HCT116 (cell line): ENCODE measurements at regions not wholly inside any gene's neighbourhood (a gene's known extent, or its start where the extent isn't known, plus 50 kb on each side); places are given as distances from the start of the nearest gene placed in this dataset.

Experiments
- ATAC-seq: fragments of 200-7000 bp; cut with Tn5 transposase; 2 replicates; pipeline ENCODE4 v1.9.1; 2020; ENCODE audit warnings: mild to moderate bottlenecking, moderate library complexity
- BruUV-seq: library from RNA; stranded (reverse); fragments of 400-500 nt; replicated peaks from 2 replicates; lab custom pipeline; 2021; lab: Mats Ljungman, UMichigan
- CTCF ChIA-PET: fragments of 300-600 bp; sonication (Branson Sonifier 250); formaldehyde crosslinking; loops from one replicate; lab custom pipeline; 2021; ENCODE audit warnings: antibody characterized with exemption; lab: Charles Lee
- POLR2A ChIA-PET: fragments of 300-600, 350-600 bp; sonication (Branson Sonifier 250); formaldehyde crosslinking; loops from one replicate; lab custom pipeline; 2021; ENCODE audit warnings: antibody characterized with exemption; lab: Charles Lee
- RAD21 ChIA-PET, 2 experiments: fragments of 300-600 bp; sonication (Branson Sonifier 250); formaldehyde crosslinking; loops; one replicate each; lab custom pipeline; 2023; ENCODE audit warnings: low total read pairs in 2 of 2; ENCODE audit not compliant: uncharacterized antibody in 2 of 2, unreplicated experiment in 2 of 2, low non-redundant PET in 1 of 2; lab: Charles Lee
- DNase-seq: peaks from one replicate; pipeline ENCODE4 v3.0.0-alpha.2; 2010; ENCODE audit warnings: low read depth, low spot score
- H2AFZ ChIP-seq: fragments of 200-600 bp; shearing (Covaris generic), sonication (generic); 2 replicates; pipeline ENCODE4 v1.6.1; 2017; ENCODE audit warnings: low read depth, mixed run types, mixed read lengths, antibody characterized with exemption, low read length; ENCODE audit not compliant: poor library complexity, severe bottlenecking
- H3K27ac ChIP-seq: 2 replicates; pipeline ENCODE4 v1.5.1; 2012; ENCODE audit warnings: low read depth, low read length
- H3K27me3 ChIP-seq: fragments of 200-600 bp; sonication (generic); 2 replicates; pipeline ENCODE4 v1.6.1; 2016; ENCODE audit warnings: mixed run types, low read length, mixed read lengths; ENCODE audit not compliant: insufficient read depth
- H3K36me3 ChIP-seq, 2 experiments: fragments of 200-500 bp in 1 of 2; fragments of 200-600 bp in 1 of 2; sonication (Bioruptor generic) in 1 of 2; sonication (generic) in 1 of 2; 2 replicates each; pipeline versions ENCODE4 v1.5.1 to v1.6.1; 2014 to 2016; ENCODE audit warnings: low read length in 2 of 2, inconsistent platforms in 1 of 2, mixed read lengths in 1 of 2, mixed run types in 1 of 2; ENCODE audit not compliant: insufficient read depth in 2 of 2, control insufficient read depth in 1 of 2
- H3K4me1 ChIP-seq, 2 experiments: fragments of 200-600 bp in 1 of 2; sonication (generic) in 1 of 2; 2 replicates each; pipeline versions ENCODE4 v1.5.1 to v1.6.1; 2012 to 2017; ENCODE audit warnings: low read length in 2 of 2, inconsistent platforms in 1 of 2, mild to moderate bottlenecking in 1 of 2, mixed read lengths in 1 of 2, mixed run types in 1 of 2, moderate library complexity in 1 of 2; ENCODE audit not compliant: insufficient read depth in 2 of 2, control insufficient read depth in 1 of 2
- H3K4me2 ChIP-seq: fragments of 200-600 bp; sonication (generic); 2 replicates; pipeline ENCODE4 v1.6.1; 2017; ENCODE audit warnings: mixed run types, low read length, mixed read lengths
- H3K4me3 ChIP-seq, 2 experiments: fragments of 200-600 bp in 1 of 2; sonication (generic) in 1 of 2; replicated peaks in 1 of 2; 2 replicates each; pipeline ENCODE4 v1.5.1; 2011 to 2016; ENCODE audit warnings: low read length in 2 of 2, control low read depth in 1 of 2, low read depth in 1 of 2, mild to moderate bottlenecking in 1 of 2, mixed read lengths in 1 of 2, mixed run types in 1 of 2
- H3K79me2 ChIP-seq: fragments of 200-600 bp; sonication (generic); 2 replicates; pipeline ENCODE4 v1.6.1; 2017; ENCODE audit warnings: mild to moderate bottlenecking, mixed run types, low read length, moderate library complexity, mixed read lengths; ENCODE audit not compliant: insufficient read depth
- H3K9ac ChIP-seq: fragments of 200-600 bp; sonication (generic); 2 replicates; pipeline ENCODE4 v1.6.1; 2016; ENCODE audit warnings: low read length, mixed read lengths
- H3K9me2 ChIP-seq: fragments of 200-600 bp; sonication (generic), shearing (Covaris generic); 2 replicates; pipeline ENCODE4 v1.6.1; 2017; ENCODE audit warnings: mixed run types, mild to moderate bottlenecking, moderate library complexity; ENCODE audit not compliant: insufficient read depth
- H3K9me3 ChIP-seq, 2 experiments: fragments of 200-500 bp in 1 of 2; fragments of 200-600 bp in 1 of 2; sonication (Bioruptor generic) in 1 of 2; sonication (generic) in 1 of 2; 2 replicates each; pipeline ENCODE4 v1.6.1; 2014 to 2017; ENCODE audit warnings: low read length in 2 of 2, mixed read lengths in 2 of 2, inconsistent platforms in 1 of 2, low read depth in 1 of 2, mild to moderate bottlenecking in 1 of 2, mixed run types in 1 of 2, moderate library complexity in 1 of 2; ENCODE audit not compliant: control insufficient read depth in 1 of 2, insufficient read depth in 1 of 2
- H4K20me1 ChIP-seq: fragments of 200-600 bp; sonication (generic), shearing (Covaris generic); 2 replicates; pipeline ENCODE4 v1.6.1; 2017; ENCODE audit warnings: mixed run types, mild to moderate bottlenecking, moderate library complexity; ENCODE audit not compliant: insufficient read depth
- CBX3 ChIP-seq: IDR thresholded peaks from 2 replicates; pipeline ENCODE4 v1.6.1; 2012; ENCODE audit warnings: low read depth
- CEBPB ChIP-seq: IDR thresholded peaks from 2 replicates; pipeline ENCODE4 v1.6.1; 2012; ENCODE audit warnings: low read depth
- EGR1 ChIP-seq: IDR thresholded peaks from 2 replicates; pipeline ENCODE4 v1.6.1; 2012; ENCODE audit warnings: low read depth
- ELF1 ChIP-seq: IDR thresholded peaks from 2 replicates; pipeline ENCODE4 v1.6.1; 2012; ENCODE audit warnings: low read depth, borderline replicate concordance
- EZH2 ChIP-seq: fragments of 200-600 bp; sonication (generic); IDR thresholded peaks from 2 replicates; pipeline ENCODE4 v1.6.1; 2017; ENCODE audit warnings: antibody characterized with exemption, mixed run types
- EZH2phosphoT487 ChIP-seq: fragments of 200-600 bp; IDR thresholded peaks from 2 replicates; pipeline ENCODE4 v1.6.1; 2018; ENCODE audit warnings: antibody characterized with exemption, borderline replicate concordance
- FOSL1 ChIP-seq: IDR thresholded peaks from 2 replicates; pipeline ENCODE4 v1.6.1; 2012; ENCODE audit warnings: low read depth
- JUND ChIP-seq: IDR thresholded peaks from 2 replicates; pipeline ENCODE4 v1.6.1; 2012
- POLR2AphosphoS5 ChIP-seq: IDR thresholded peaks from 2 replicates; pipeline ENCODE4 v1.6.1; 2011; ENCODE audit warnings: mild to moderate bottlenecking, low read depth, low read length, moderate library complexity
- RAD21 ChIP-seq: IDR thresholded peaks from 2 replicates; pipeline ENCODE4 v1.6.1; 2012; ENCODE audit warnings: low read depth, mild to moderate bottlenecking
- REST ChIP-seq: IDR thresholded peaks from 2 replicates; pipeline ENCODE4 v1.6.1; 2012; ENCODE audit warnings: low read depth
- SIN3A ChIP-seq: IDR thresholded peaks from 2 replicates; pipeline ENCODE4 v1.6.1; 2012; ENCODE audit warnings: low read depth
- SRF ChIP-seq: IDR thresholded peaks from 2 replicates; pipeline ENCODE4 v1.6.1; 2012; ENCODE audit warnings: low read depth
- YY1 ChIP-seq: IDR thresholded peaks from 2 replicates; pipeline ENCODE4 v1.6.1; 2011; ENCODE audit warnings: low read length, low read depth, moderate library complexity, mild to moderate bottlenecking; ENCODE audit not compliant: insufficient replicate concordance; ENCODE audit errors: extremely low read depth
- ZBTB33 ChIP-seq: IDR thresholded peaks from 2 replicates; pipeline ENCODE4 v1.6.1; 2011; ENCODE audit warnings: mild to moderate bottlenecking, low read length, moderate library complexity; ENCODE audit not compliant: insufficient replicate concordance; ENCODE audit errors: extremely low read depth
- ZFX ChIP-seq: fragments of 450-650 bp; IDR thresholded peaks from 2 replicates; pipeline ENCODE4 v1.6.1; 2017
- ZNF274 ChIP-seq: fragments of 200-500 bp; sonication (Bioruptor generic); IDR thresholded peaks from 2 replicates; pipeline ENCODE4 v1.6.1; 2014; ENCODE audit warnings: mild to moderate bottlenecking, low read depth, low read length, inconsistent platforms
- intact Hi-C: fragments of 100-400 bp; cut with micrococcal nuclease; formaldehyde crosslinking; loops from 2 replicates; pipeline ENCODE4 v1.10.0; 2022
- TF ChIP-seq, protein P1 (sequence below): IDR thresholded peaks from 2 replicates; pipeline ENCODE4 v1.6.1; 2012
- TF ChIP-seq, protein P2 (sequence below): IDR thresholded peaks from 2 replicates; pipeline ENCODE4 v1.6.1; 2012
- TF ChIP-seq, protein P3 (sequence below), 3 experiments: fragments of 200-600 bp in 1 of 3; sonication (generic) in 1 of 3; IDR thresholded peaks in 2 of 3; conservative IDR thresholded peaks in 1 of 3; 2 replicates each; pipeline ENCODE4 v1.5.1; 2012 to 2017; ENCODE audit warnings: low read depth in 2 of 3, low read length in 2 of 3, antibody characterized with exemption in 1 of 3, borderline replicate concordance in 1 of 3, control low read depth in 1 of 3, mild to moderate bottlenecking in 1 of 3, mixed read lengths in 1 of 3, mixed run types in 1 of 3, moderate library complexity in 1 of 3; ENCODE audit not compliant: insufficient read depth in 1 of 3

- TF ChIP-seq, protein P1, sequence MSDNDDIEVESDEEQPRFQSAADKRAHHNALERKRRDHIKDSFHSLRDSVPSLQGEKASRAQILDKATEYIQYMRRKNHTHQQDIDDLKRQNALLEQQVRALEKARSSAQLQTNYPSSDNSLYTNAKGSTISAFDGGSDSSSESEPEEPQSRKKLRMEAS = no peak
- TF ChIP-seq SIN3A = no peak
- no peak for TF ChIP-seq JUND
- TF ChIP-seq, protein P2, sequence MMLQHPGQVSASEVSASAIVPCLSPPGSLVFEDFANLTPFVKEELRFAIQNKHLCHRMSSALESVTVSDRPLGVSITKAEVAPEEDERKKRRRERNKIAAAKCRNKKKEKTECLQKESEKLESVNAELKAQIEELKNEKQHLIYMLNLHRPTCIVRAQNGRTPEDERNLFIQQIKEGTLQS = no peak
- no peak for TF ChIP-seq FOSL1
- TF ChIP-seq CBX3 = no peak
- TF ChIP-seq ELF1 = no peak
Observed at GRCh38 chr4:15144967-15145295, 142.7 kb downstream of the CPEB2 start (continued).

DNA sequence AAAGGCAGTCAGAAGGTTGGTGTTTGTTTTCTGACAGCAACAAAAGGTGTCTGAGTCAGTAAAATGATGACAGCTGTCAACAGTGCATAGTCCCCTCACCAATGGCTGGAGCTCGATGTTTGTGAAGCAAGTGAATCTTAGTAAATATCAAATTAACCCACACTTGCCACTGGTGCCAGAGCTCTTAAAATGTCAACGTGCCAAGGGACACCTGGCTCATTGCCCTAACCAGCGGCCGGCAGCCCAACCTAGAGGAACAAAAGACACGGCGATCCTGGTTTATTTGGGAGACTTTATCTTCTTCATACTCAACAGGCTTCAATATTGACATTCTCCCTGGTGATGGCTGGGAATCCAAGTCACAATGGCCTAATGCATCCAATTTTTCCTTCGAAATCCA is 143.4 kb downstream of the CPEB2 start:
- CTCF ChIA-PET = no interaction called here
- no peaks in the 10 kb centered on the region for H3K9me3 ChIP-seq
- peaks cover 15 to 18% of the 10 kb centered on the region in 2 experiments for H3K4me1 ChIP-seq

More for the DNA sequence above, 143.4 kb downstream of the CPEB2 start:
- BruUV-seq = no TSS peak
- no peak overlapping the region for H3K4me3 ChIP-seq
- ATAC-seq (no peak), DNase-seq (no peak)
- no peaks in the 10 kb centered on the region for H3K27me3 ChIP-seq
- intact Hi-C loops = no loop called here
- ChIA-PET POLR2A (no interaction called here), RAD21 (no interaction called here)
- H3K4me2 ChIP-seq = no peak overlapping the region
- no peaks in the 10 kb centered on the region for H3K9me2 ChIP-seq
- no peaks in the 10 kb centered on the region for H3K36me3 ChIP-seq
- no peak overlapping the region for H3K27ac ChIP-seq
- no peaks in the 10 kb centered on the region for H3K79me2 ChIP-seq
- H3K9ac ChIP-seq = no peak overlapping the region
- TF ChIP-seq, protein P1 = no peak
- no peak for TF ChIP-seq RAD21
- no peak for TF ChIP-seq SRF
- TF ChIP-seq EGR1 = no peak
- no peak for TF ChIP-seq ZNF274
- no peak for TF ChIP-seq ZBTB33
- no peak for TF ChIP-seq EZH2phosphoT487
- TF ChIP-seq CBX3 = no peak
- TF ChIP-seq, protein P3, sequence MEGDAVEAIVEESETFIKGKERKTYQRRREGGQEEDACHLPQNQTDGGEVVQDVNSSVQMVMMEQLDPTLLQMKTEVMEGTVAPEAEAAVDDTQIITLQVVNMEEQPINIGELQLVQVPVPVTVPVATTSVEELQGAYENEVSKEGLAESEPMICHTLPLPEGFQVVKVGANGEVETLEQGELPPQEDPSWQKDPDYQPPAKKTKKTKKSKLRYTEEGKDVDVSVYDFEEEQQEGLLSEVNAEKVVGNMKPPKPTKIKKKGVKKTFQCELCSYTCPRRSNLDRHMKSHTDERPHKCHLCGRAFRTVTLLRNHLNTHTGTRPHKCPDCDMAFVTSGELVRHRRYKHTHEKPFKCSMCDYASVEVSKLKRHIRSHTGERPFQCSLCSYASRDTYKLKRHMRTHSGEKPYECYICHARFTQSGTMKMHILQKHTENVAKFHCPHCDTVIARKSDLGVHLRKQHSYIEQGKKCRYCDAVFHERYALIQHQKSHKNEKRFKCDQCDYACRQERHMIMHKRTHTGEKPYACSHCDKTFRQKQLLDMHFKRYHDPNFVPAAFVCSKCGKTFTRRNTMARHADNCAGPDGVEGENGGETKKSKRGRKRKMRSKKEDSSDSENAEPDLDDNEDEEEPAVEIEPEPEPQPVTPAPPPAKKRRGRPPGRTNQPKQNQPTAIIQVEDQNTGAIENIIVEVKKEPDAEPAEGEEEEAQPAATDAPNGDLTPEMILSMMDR (IDR thresholded peaks at IDR 0.05 in 2 of 3, conservative IDR thresholded peaks at IDR 0.05 in 1 of 3; ENCODE audit: borderline replicate concordance in 1 of 3, insufficient read depth in 1 of 3, low read depth in 2 of 3, low read length in 2 of 3) = no peak
- TF ChIP-seq EZH2 = no peak
- TF ChIP-seq REST = no peak
- TF ChIP-seq CEBPB = no peak
- TF ChIP-seq SIN3A = no peak
- no peak for TF ChIP-seq YY1
- TF ChIP-seq ZFX = no peak
- no peak for TF ChIP-seq POLR2AphosphoS5
- no peaks in the 10 kb centered on the region for H4K20me1 ChIP-seq
- no peak overlapping the region for H2AFZ ChIP-seq
